ENCODE measurements at regions not wholly inside any gene's neighbourhood (a gene's known extent, or its start where the extent isn't known, plus 50 kb on each side); places are given as distances from the start of the nearest gene placed in this dataset.

GRCh38 chr7:23887660-23888059 is 177.6 kb downstream of the STK31 start:
- Histone ChIP-seq H3F3A (ENCODE audit: insufficient read depth) (no peaks in the 10 kb centered on the region), H3K27me3 (replicated peaks; ENCODE audit: insufficient read depth) (no peaks in the 10 kb centered on the region), H3K9me2 (ENCODE audit: insufficient read depth) (no peaks in the 10 kb centered on the region), H3K4me2 (ENCODE audit: unreplicated experiment) (no peak overlapping the region), H3K9ac (no peak overlapping the region), H3K36me3 (ENCODE audit: low read depth) (no peaks in the 10 kb centered on the region), H3K79me2 (ENCODE audit: insufficient read depth) (no peaks in the 10 kb centered on the region), H3K9me3 (ENCODE audit: low read depth) (no peaks in the 10 kb centered on the region), H3K4me3 (no peak overlapping the region), H3K27ac (no peak overlapping the region), H3K4me1 (ENCODE audit: insufficient read depth) (no peaks in the 10 kb centered on the region), H4K20me1 (ENCODE audit: insufficient read depth) (no peaks in the 10 kb centered on the region), H2AFZ (no peak overlapping the region)
- 4 to 10% methylated on average over 2 of the region's 2 CpGs for WGBS, 2 experiments (ENCODE audit: low coverage in 1 of 2, low lambda C conversion rate in 2 of 2, missing lambda C conversion rate in 2 of 2)
- in situ Hi-C loops (cut with MboI): no loop called here
- TF ChIP-seq EZH2 (IDR thresholded peaks at IDR 0.05; ENCODE audit: insufficient read depth, poor library complexity, severe bottlenecking): no peak
- TF ChIP-seq EZH2phosphoT487 (IDR thresholded peaks at IDR 0.05; ENCODE audit: insufficient read depth, low read depth): no peak
- DNase-seq: no peak

DNA sequence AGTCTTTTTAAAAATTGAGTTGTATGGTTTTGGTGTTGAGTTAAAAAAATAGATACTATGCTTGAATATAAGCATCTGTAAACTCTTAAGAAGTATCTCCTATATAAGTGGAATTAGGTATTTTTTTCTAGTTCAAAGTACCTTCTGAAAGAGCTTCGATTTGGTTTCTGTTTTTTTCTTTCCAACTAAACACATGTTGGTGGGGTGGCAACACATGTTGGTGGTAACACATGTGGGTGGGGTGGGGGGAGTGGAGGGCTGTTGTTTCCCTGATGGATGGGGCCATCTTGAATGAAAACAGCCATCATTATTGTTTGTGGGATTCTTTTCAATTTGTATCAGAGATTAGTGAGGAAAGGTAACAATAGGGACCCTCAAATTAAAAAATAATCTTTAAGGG is 178.9 kb downstream of the STK31 start:
- no peaks in the 10 kb centered on the region for H3K27me3 ChIP-seq (replicated peaks; ENCODE audit: insufficient read depth)
- no peaks in the 10 kb centered on the region for H3K79me2 ChIP-seq (ENCODE audit: insufficient read depth)
- no peak overlapping the region for H3K27ac ChIP-seq
- WGBS, 2 experiments (ENCODE audit: low coverage in 1 of 2, low lambda C conversion rate in 2 of 2, missing lambda C conversion rate in 2 of 2): 0% methylated on average over 1 of the region's 1 CpG
- in situ Hi-C loops (cut with MboI): no loop called here
- no peak for DNase-seq
- no peaks in the 10 kb centered on the region for H3K9me2 ChIP-seq (ENCODE audit: insufficient read depth)
- no peaks in the 10 kb centered on the region for H4K20me1 ChIP-seq (ENCODE audit: insufficient read depth)
- no peak overlapping the region for H3K9ac ChIP-seq
- H3K36me3 ChIP-seq (ENCODE audit: low read depth): no peaks in the 10 kb centered on the region
- no peaks in the 10 kb centered on the region for H3F3A ChIP-seq (ENCODE audit: insufficient read depth)
- H3K4me2 ChIP-seq (ENCODE audit: unreplicated experiment): no peak overlapping the region
- no peak for TF ChIP-seq EZH2 (IDR thresholded peaks at IDR 0.05; ENCODE audit: insufficient read depth, poor library complexity, severe bottlenecking)
- no peak for TF ChIP-seq EZH2phosphoT487 (IDR thresholded peaks at IDR 0.05; ENCODE audit: insufficient read depth, low read depth)
- no peaks in the 10 kb centered on the region for H3K4me1 ChIP-seq (ENCODE audit: insufficient read depth)
- no peaks in the 10 kb centered on the region for H3K9me3 ChIP-seq (ENCODE audit: low read depth)
- no peak overlapping the region for H2AFZ ChIP-seq
- H3K4me3 ChIP-seq: no peak overlapping the region

DNA sequence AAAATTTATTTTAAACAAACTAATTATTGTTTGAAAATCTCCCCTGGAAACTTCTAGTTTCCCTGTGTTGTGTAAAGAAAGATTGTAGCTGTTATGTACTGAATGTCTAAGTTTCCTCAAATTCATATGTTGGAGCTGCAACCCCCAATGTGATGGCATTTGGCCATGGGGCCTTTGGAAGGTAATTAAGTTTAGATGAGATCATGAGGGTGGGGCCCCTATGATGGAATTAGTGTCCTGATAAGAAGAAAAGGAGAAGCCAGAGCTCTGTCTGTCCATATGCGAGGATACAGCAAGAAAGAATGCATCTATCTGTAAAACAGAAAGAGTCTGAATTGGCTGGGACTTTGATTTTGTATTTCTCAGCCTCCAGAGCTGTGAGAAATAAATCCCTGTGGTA is 179.5 kb downstream of the STK31 start:
- Histone ChIP-seq H2AFZ (no peak overlapping the region), H3K4me1 (ENCODE audit: insufficient read depth) (no peaks in the 10 kb centered on the region), H3K36me3 (ENCODE audit: low read depth) (no peaks in the 10 kb centered on the region), H3F3A (ENCODE audit: insufficient read depth) (no peaks in the 10 kb centered on the region), H3K9me2 (ENCODE audit: insufficient read depth) (no peaks in the 10 kb centered on the region), H3K27ac (no peak overlapping the region), H3K4me2 (ENCODE audit: unreplicated experiment) (no peak overlapping the region), H3K4me3 (no peak overlapping the region), H4K20me1 (ENCODE audit: insufficient read depth) (no peaks in the 10 kb centered on the region), H3K79me2 (ENCODE audit: insufficient read depth) (no peaks in the 10 kb centered on the region), H3K9me3 (ENCODE audit: low read depth) (no peaks in the 10 kb centered on the region), H3K9ac (no peak overlapping the region), H3K27me3 (replicated peaks; ENCODE audit: insufficient read depth) (no peaks in the 10 kb centered on the region)
- in situ Hi-C loops (cut with MboI): no loop called here
- WGBS, 2 experiments (ENCODE audit: low coverage in 1 of 2, low lambda C conversion rate in 2 of 2, missing lambda C conversion rate in 2 of 2): 39 to 53% methylated on average over 1 of the region's 1 CpG
- DNase-seq: no peak
- TF ChIP-seq EZH2 (IDR thresholded peaks at IDR 0.05; ENCODE audit: insufficient read depth, poor library complexity, severe bottlenecking) (no peak), EZH2phosphoT487 (IDR thresholded peaks at IDR 0.05; ENCODE audit: insufficient read depth, low read depth) (no peak)

GRCh38 chr7:23892019-23892418 is 182.0 kb downstream of the STK31 start:
- Histone ChIP-seq H3K27ac (no peak overlapping the region), H4K20me1 (ENCODE audit: insufficient read depth) (no peaks in the 10 kb centered on the region), H3K79me2 (ENCODE audit: insufficient read depth) (no peaks in the 10 kb centered on the region), H2AFZ (no peak overlapping the region), H3K9me2 (ENCODE audit: insufficient read depth) (no peaks in the 10 kb centered on the region), H3F3A (ENCODE audit: insufficient read depth) (no peaks in the 10 kb centered on the region), H3K27me3 (replicated peaks; ENCODE audit: insufficient read depth) (no peaks in the 10 kb centered on the region), H3K36me3 (ENCODE audit: low read depth) (no peaks in the 10 kb centered on the region), H3K4me2 (ENCODE audit: unreplicated experiment) (no peak overlapping the region), H3K4me1 (ENCODE audit: insufficient read depth) (no peaks in the 10 kb centered on the region), H3K4me3 (no peak overlapping the region), H3K9me3 (ENCODE audit: low read depth) (no peaks in the 10 kb centered on the region), H3K9ac (no peak overlapping the region)
- DNase-seq: no peak
- 58% methylated on average over 1 of the region's 1 CpG for WGBS, 2 experiments (ENCODE audit: low coverage in 1 of 2, low lambda C conversion rate in 2 of 2, missing lambda C conversion rate in 2 of 2)
- no peak for TF ChIP-seq EZH2 (IDR thresholded peaks at IDR 0.05; ENCODE audit: insufficient read depth, poor library complexity, severe bottlenecking)
- TF ChIP-seq EZH2phosphoT487 (IDR thresholded peaks at IDR 0.05; ENCODE audit: insufficient read depth, low read depth): no peak
- in situ Hi-C loops (cut with MboI): no loop called here
